H1 (cell line): ENCODE measurements at regions not wholly inside any gene's neighbourhood (a gene's known extent, or its start where the extent isn't known, plus 50 kb on each side); places are given as distances from the start of the nearest gene placed in this dataset.

Source experiments
- BCL11A ChIP-seq, 2 experiments: IDR thresholded peaks; one replicate each; pipeline ENCODE4 v1.6.1; 2011; ENCODE audit warnings: low read depth in 2 of 2, low read length in 2 of 2, mild to moderate bottlenecking in 2 of 2
- GTF2F1 ChIP-seq: IDR thresholded peaks from 2 replicates; pipeline ENCODE4 v1.6.1; 2012; ENCODE audit warnings: low read depth, low read length, improper control_type of control experiment, borderline replicate concordance
- SRF ChIP-seq: IDR thresholded peaks from 2 replicates; pipeline ENCODE4 v1.6.1; 2011; ENCODE audit warnings: mild to moderate bottlenecking, low read depth, low read length, moderate library complexity
- TF ChIP-seq, protein P1 (sequence below): fragments of 300-600 bp; sonication (generic); IDR thresholded peaks from 2 replicates; pipeline ENCODE4 v1.7.1; 2012; ENCODE audit warnings: low read length, moderate library complexity, mild to moderate bottlenecking, inconsistent platforms; ENCODE audit not compliant: insufficient replicate concordance

DNA sequence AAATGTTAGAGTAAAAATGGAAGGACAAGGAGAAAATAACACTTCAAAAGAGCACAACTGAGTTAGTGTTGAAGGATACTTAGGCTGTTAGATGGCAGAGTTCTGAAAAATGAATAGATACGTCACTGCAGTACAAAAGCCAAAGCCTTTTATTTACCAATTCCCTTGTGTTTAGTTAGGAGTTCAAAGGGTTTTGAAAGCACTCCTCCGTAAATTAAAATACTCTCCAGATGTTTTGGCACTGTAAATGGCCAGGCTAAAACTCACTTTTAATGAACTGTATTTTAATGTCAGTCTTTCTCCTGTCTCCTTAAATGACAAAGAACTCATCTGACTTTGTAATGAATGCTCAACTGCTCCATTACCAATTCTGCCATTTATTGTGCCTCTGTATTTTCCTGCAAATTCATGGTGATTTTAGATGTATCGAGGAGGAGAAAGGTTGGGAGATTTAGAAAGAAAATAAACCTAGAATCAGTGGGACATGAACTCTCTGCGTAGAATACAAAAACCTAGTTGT is 1727.2 kb downstream of the MAT2B start (continued):
- TF ChIP-seq, protein P1, sequence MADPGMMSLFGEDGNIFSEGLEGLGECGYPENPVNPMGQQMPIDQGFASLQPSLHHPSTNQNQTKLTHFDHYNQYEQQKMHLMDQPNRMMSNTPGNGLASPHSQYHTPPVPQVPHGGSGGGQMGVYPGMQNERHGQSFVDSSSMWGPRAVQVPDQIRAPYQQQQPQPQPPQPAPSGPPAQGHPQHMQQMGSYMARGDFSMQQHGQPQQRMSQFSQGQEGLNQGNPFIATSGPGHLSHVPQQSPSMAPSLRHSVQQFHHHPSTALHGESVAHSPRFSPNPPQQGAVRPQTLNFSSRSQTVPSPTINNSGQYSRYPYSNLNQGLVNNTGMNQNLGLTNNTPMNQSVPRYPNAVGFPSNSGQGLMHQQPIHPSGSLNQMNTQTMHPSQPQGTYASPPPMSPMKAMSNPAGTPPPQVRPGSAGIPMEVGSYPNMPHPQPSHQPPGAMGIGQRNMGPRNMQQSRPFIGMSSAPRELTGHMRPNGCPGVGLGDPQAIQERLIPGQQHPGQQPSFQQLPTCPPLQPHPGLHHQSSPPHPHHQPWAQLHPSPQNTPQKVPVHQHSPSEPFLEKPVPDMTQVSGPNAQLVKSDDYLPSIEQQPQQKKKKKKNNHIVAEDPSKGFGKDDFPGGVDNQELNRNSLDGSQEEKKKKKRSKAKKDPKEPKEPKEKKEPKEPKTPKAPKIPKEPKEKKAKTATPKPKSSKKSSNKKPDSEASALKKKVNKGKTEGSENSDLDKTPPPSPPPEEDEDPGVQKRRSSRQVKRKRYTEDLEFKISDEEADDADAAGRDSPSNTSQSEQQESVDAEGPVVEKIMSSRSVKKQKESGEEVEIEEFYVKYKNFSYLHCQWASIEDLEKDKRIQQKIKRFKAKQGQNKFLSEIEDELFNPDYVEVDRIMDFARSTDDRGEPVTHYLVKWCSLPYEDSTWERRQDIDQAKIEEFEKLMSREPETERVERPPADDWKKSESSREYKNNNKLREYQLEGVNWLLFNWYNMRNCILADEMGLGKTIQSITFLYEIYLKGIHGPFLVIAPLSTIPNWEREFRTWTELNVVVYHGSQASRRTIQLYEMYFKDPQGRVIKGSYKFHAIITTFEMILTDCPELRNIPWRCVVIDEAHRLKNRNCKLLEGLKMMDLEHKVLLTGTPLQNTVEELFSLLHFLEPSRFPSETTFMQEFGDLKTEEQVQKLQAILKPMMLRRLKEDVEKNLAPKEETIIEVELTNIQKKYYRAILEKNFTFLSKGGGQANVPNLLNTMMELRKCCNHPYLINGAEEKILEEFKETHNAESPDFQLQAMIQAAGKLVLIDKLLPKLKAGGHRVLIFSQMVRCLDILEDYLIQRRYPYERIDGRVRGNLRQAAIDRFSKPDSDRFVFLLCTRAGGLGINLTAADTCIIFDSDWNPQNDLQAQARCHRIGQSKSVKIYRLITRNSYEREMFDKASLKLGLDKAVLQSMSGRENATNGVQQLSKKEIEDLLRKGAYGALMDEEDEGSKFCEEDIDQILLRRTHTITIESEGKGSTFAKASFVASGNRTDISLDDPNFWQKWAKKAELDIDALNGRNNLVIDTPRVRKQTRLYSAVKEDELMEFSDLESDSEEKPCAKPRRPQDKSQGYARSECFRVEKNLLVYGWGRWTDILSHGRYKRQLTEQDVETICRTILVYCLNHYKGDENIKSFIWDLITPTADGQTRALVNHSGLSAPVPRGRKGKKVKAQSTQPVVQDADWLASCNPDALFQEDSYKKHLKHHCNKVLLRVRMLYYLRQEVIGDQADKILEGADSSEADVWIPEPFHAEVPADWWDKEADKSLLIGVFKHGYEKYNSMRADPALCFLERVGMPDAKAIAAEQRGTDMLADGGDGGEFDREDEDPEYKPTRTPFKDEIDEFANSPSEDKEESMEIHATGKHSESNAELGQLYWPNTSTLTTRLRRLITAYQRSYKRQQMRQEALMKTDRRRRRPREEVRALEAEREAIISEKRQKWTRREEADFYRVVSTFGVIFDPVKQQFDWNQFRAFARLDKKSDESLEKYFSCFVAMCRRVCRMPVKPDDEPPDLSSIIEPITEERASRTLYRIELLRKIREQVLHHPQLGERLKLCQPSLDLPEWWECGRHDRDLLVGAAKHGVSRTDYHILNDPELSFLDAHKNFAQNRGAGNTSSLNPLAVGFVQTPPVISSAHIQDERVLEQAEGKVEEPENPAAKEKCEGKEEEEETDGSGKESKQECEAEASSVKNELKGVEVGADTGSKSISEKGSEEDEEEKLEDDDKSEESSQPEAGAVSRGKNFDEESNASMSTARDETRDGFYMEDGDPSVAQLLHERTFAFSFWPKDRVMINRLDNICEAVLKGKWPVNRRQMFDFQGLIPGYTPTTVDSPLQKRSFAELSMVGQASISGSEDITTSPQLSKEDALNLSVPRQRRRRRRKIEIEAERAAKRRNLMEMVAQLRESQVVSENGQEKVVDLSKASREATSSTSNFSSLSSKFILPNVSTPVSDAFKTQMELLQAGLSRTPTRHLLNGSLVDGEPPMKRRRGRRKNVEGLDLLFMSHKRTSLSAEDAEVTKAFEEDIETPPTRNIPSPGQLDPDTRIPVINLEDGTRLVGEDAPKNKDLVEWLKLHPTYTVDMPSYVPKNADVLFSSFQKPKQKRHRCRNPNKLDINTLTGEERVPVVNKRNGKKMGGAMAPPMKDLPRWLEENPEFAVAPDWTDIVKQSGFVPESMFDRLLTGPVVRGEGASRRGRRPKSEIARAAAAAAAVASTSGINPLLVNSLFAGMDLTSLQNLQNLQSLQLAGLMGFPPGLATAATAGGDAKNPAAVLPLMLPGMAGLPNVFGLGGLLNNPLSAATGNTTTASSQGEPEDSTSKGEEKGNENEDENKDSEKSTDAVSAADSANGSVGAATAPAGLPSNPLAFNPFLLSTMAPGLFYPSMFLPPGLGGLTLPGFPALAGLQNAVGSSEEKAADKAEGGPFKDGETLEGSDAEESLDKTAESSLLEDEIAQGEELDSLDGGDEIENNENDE = no peak
- TF ChIP-seq BCL11A (IDR thresholded peaks at IDR 0.05; ENCODE audit: low read depth in 2 of 2, low read length in 2 of 2) (no peak), GTF2F1 (no peak), SRF (no peak)
